ENCODE measurements at regions not wholly inside any gene's neighbourhood (a gene's known extent, or its start where the extent isn't known, plus 50 kb on each side); places are given as distances from the start of the nearest gene placed in this dataset.

- Histone ChIP-seq H2AK5ac (ENCODE audit: low read length) (no peak overlapping the region), H3K9ac (ENCODE audit: low read length) (no peak overlapping the region), H2BK120ac (ENCODE audit: insufficient read depth, low read length, poor library complexity) (no peak overlapping the region), H3K79me1 (ENCODE audit: low read length) (no peaks in the 10 kb centered on the region), H3K27ac (ENCODE audit: low read depth, low read length) (no peak overlapping the region), H4K8ac (ENCODE audit: low read depth, low read length) (no peak overlapping the region), H3K18ac (ENCODE audit: low read length) (no peak overlapping the region), H2AFZ (ENCODE audit: insufficient read depth, low read length, poor library complexity) (no peak overlapping the region), H2BK12ac (ENCODE audit: low read length) (no peak overlapping the region), H3K23ac (ENCODE audit: low read length) (no peak overlapping the region), H3K14ac (ENCODE audit: low read length) (no peak overlapping the region), H4K91ac (ENCODE audit: low read depth, low read length) (no peak overlapping the region), H3K4me2 (ENCODE audit: low read length) (no peak overlapping the region), H3K9me3 (ENCODE audit: insufficient read depth, low read depth, low read length) (no peaks in the 10 kb centered on the region), H4K12ac (ENCODE audit: low read depth, low read length) (no peak overlapping the region), H2BK5ac (ENCODE audit: low read depth, low read length, poor library complexity) (no peak overlapping the region), H3K36me3 (ENCODE audit: control insufficient read depth in 1 of 2, insufficient read depth in 2 of 2, low read length in 2 of 2) (no peaks in the 10 kb centered on the region), H3K4me3 (ENCODE audit: low read depth, low read length) (no peak overlapping the region), H3K27me3 (ENCODE audit: insufficient read depth, low read length) (no peaks in the 10 kb centered on the region), H3K4me1 (ENCODE audit: control insufficient read depth in 1 of 2, insufficient read depth in 2 of 2, low read length in 2 of 2) (no peaks in the 10 kb centered on the region), H3K79me2 (ENCODE audit: control insufficient read depth, insufficient read depth, low read length, poor library complexity) (no peaks in the 10 kb centered on the region), H3K4ac (ENCODE audit: low read depth, low read length) (no peak overlapping the region)
- no CpG with 5 or more reads among the region's 2 CpGs for WGBS (ENCODE audit: extremely low coverage, insufficient coverage, insufficient read length)
- DNase-seq, result peak in 1 of 2 donors; percentile 36
These were observed 352.6 kb upstream of the CCDC54 start for GRCh38 chr3:107024551-107025026.

- Histone ChIP-seq H3K18ac (ENCODE audit: low read length) (no peak overlapping the region), H4K12ac (ENCODE audit: low read depth, low read length) (no peak overlapping the region), H4K8ac (ENCODE audit: low read depth, low read length) (no peak overlapping the region), H2AFZ (ENCODE audit: insufficient read depth, low read length, poor library complexity) (no peak overlapping the region), H3K14ac (ENCODE audit: low read length) (no peak overlapping the region), H3K9ac (ENCODE audit: low read length) (no peak overlapping the region), H3K4ac (ENCODE audit: low read depth, low read length) (no peak overlapping the region), H2BK120ac (ENCODE audit: insufficient read depth, low read length, poor library complexity) (no peak overlapping the region), H3K27me3 (ENCODE audit: insufficient read depth, low read length) (no peaks in the 10 kb centered on the region), H2AK5ac (ENCODE audit: low read length) (no peak overlapping the region), H3K79me1 (ENCODE audit: low read length) (no peaks in the 10 kb centered on the region), H3K9me3 (ENCODE audit: insufficient read depth, low read depth, low read length) (no peaks in the 10 kb centered on the region), H3K4me3 (ENCODE audit: low read depth, low read length) (no peak overlapping the region), H3K27ac (ENCODE audit: low read depth, low read length) (no peak overlapping the region), H3K4me2 (ENCODE audit: low read length) (no peak overlapping the region), H3K23ac (ENCODE audit: low read length) (no peak overlapping the region), H4K91ac (ENCODE audit: low read depth, low read length) (no peak overlapping the region), H3K36me3 (ENCODE audit: control insufficient read depth in 1 of 2, insufficient read depth in 2 of 2, low read length in 2 of 2) (no peaks in the 10 kb centered on the region), H2BK5ac (ENCODE audit: low read depth, low read length, poor library complexity) (no peak overlapping the region), H3K79me2 (ENCODE audit: control insufficient read depth, insufficient read depth, low read length, poor library complexity) (no peaks in the 10 kb centered on the region), H3K4me1 (ENCODE audit: control insufficient read depth in 1 of 2, insufficient read depth in 2 of 2, low read length in 2 of 2) (no peaks in the 10 kb centered on the region), H2BK12ac (ENCODE audit: low read length) (no peak overlapping the region)
- WGBS (ENCODE audit: extremely low coverage, insufficient coverage, insufficient read length), result no CpG with 5 or more reads among the region's 3 CpGs
- no peak for DNase-seq
These were observed 351.3 kb upstream of the CCDC54 start for GRCh38 chr3:107025961-107026360.

GRCh38 chr3:107028086-107028485, 349.2 kb upstream of the CCDC54 start:
- Histone ChIP-seq H3K27me3 (ENCODE audit: insufficient read depth, low read length) (no peaks in the 10 kb centered on the region), H2BK12ac (ENCODE audit: low read length) (no peak overlapping the region), H3K4ac (ENCODE audit: low read depth, low read length) (no peak overlapping the region), H4K12ac (ENCODE audit: low read depth, low read length) (no peak overlapping the region), H3K14ac (ENCODE audit: low read length) (no peak overlapping the region), H3K27ac (ENCODE audit: low read depth, low read length) (no peak overlapping the region), H3K4me2 (ENCODE audit: low read length) (no peak overlapping the region), H2AK5ac (ENCODE audit: low read length) (no peak overlapping the region), H3K9ac (ENCODE audit: low read length) (no peak overlapping the region), H3K36me3 (ENCODE audit: control insufficient read depth in 1 of 2, insufficient read depth in 2 of 2, low read length in 2 of 2) (no peaks in the 10 kb centered on the region), H2BK5ac (ENCODE audit: low read depth, low read length, poor library complexity) (no peak overlapping the region), H2AFZ (ENCODE audit: insufficient read depth, low read length, poor library complexity) (no peak overlapping the region), H3K79me1 (ENCODE audit: low read length) (no peaks in the 10 kb centered on the region), H3K79me2 (ENCODE audit: control insufficient read depth, insufficient read depth, low read length, poor library complexity) (no peaks in the 10 kb centered on the region), H3K4me3 (ENCODE audit: low read depth, low read length) (no peak overlapping the region), H4K91ac (ENCODE audit: low read depth, low read length) (no peak overlapping the region), H2BK120ac (ENCODE audit: insufficient read depth, low read length, poor library complexity) (no peak overlapping the region), H3K9me3 (ENCODE audit: insufficient read depth, low read depth, low read length) (no peaks in the 10 kb centered on the region), H4K8ac (ENCODE audit: low read depth, low read length) (no peak overlapping the region), H3K4me1 (ENCODE audit: control insufficient read depth in 1 of 2, insufficient read depth in 2 of 2, low read length in 2 of 2) (no peaks in the 10 kb centered on the region), H3K23ac (ENCODE audit: low read length) (no peak overlapping the region), H3K18ac (ENCODE audit: low read length) (no peak overlapping the region)
- DNase-seq, result no peak
- no CpG with 5 or more reads among the region's 1 CpG for WGBS (ENCODE audit: extremely low coverage, insufficient coverage, insufficient read length)

GRCh38 chr3:107028626-107029025, 348.6 kb upstream of the CCDC54 start:
- Histone ChIP-seq H3K9ac (ENCODE audit: low read length) (no peak overlapping the region), H2BK120ac (ENCODE audit: insufficient read depth, low read length, poor library complexity) (no peak overlapping the region), H3K4ac (ENCODE audit: low read depth, low read length) (no peak overlapping the region), H2AK5ac (ENCODE audit: low read length) (no peak overlapping the region), H4K8ac (ENCODE audit: low read depth, low read length) (no peak overlapping the region), H3K4me3 (ENCODE audit: low read depth, low read length) (no peak overlapping the region), H2BK12ac (ENCODE audit: low read length) (no peak overlapping the region), H3K27me3 (ENCODE audit: insufficient read depth, low read length) (no peaks in the 10 kb centered on the region), H3K23ac (ENCODE audit: low read length) (no peak overlapping the region), H3K79me1 (ENCODE audit: low read length) (no peaks in the 10 kb centered on the region), H3K14ac (ENCODE audit: low read length) (no peak overlapping the region), H3K9me3 (ENCODE audit: insufficient read depth, low read depth, low read length) (no peaks in the 10 kb centered on the region), H3K4me1 (ENCODE audit: control insufficient read depth in 1 of 2, insufficient read depth in 2 of 2, low read length in 2 of 2) (no peaks in the 10 kb centered on the region), H2AFZ (ENCODE audit: insufficient read depth, low read length, poor library complexity) (no peak overlapping the region), H2BK5ac (ENCODE audit: low read depth, low read length, poor library complexity) (no peak overlapping the region), H4K91ac (ENCODE audit: low read depth, low read length) (no peak overlapping the region), H4K12ac (ENCODE audit: low read depth, low read length) (no peak overlapping the region), H3K27ac (ENCODE audit: low read depth, low read length) (no peak overlapping the region), H3K79me2 (ENCODE audit: control insufficient read depth, insufficient read depth, low read length, poor library complexity) (no peaks in the 10 kb centered on the region), H3K4me2 (ENCODE audit: low read length) (no peak overlapping the region), H3K36me3 (ENCODE audit: control insufficient read depth in 1 of 2, insufficient read depth in 2 of 2, low read length in 2 of 2) (no peaks in the 10 kb centered on the region), H3K18ac (ENCODE audit: low read length) (no peak overlapping the region)
- WGBS (ENCODE audit: extremely low coverage, insufficient coverage, insufficient read length), result no CpG with 5 or more reads among the region's 1 CpG
- no peak for DNase-seq

Measured in trophoblast cell (in vitro differentiated cells and primary cell).